GM18867 (cell line): ENCODE measurements at regions not wholly inside any gene's neighbourhood (a gene's known extent, or its start where the extent isn't known, plus 50 kb on each side); places are given as distances from the start of the nearest gene placed in this dataset.
A peak's percentile ranks its signal among the peaks of the same experiment; 100 is the strongest.

ENCODE experiments used
- ATAC-seq: cut with Tn5 transposase; IDR thresholded peaks from one replicate; pipeline ENCODE4 v1.9.1; 2021; ENCODE audit warnings: mild to moderate bottlenecking, moderate library complexity; ENCODE audit not compliant: unreplicated experiment

GRCh38 chr1:199264911-199265310 lies 626.1 kb downstream of the PTPRC start:
- ATAC-seq, result no peak

- no peak for ATAC-seq
Observed at GRCh38 chr1:199265319-199265718, 626.5 kb downstream of the PTPRC start.

GRCh38 chr1:199269241-199269640 lies 630.4 kb downstream of the PTPRC start:
- ATAC-seq, result no peak

- ATAC-seq, result no peak
Observed at GRCh38 chr1:199272139-199272544, 633.3 kb downstream of the PTPRC start.

GRCh38 chr1:199272628-199273086 lies 633.8 kb downstream of the PTPRC start:
- peak; percentile 74 for ATAC-seq

GRCh38 chr1:199273837-199274379 lies 635.1 kb downstream of the PTPRC start:
- no peak for ATAC-seq

GRCh38 chr1:199279067-199279466 lies 640.2 kb downstream of the PTPRC start:
- ATAC-seq, result no peak

GRCh38 chr1:199279872-199280645 lies 641.2 kb downstream of the PTPRC start:
- peak; percentile 55 for ATAC-seq

- ATAC-seq, result no peak
Observed at GRCh38 chr1:199282751-199283305, 644.0 kb downstream of the PTPRC start.

- ATAC-seq, result no peak
Observed at GRCh38 chr1:199283794-199284193, 645.0 kb downstream of the PTPRC start.

- no peak for ATAC-seq
Observed at GRCh38 chr1:199287206-199287605, 648.4 kb downstream of the PTPRC start.

- ATAC-seq, result no peak
Observed at GRCh38 chr1:199287647-199288046, 648.8 kb downstream of the PTPRC start.

GRCh38 chr1:199290186-199290585 lies 651.3 kb downstream of the PTPRC start:
- ATAC-seq, result no peak

- ATAC-seq, result no peak
Observed at GRCh38 chr1:199291022-199291740, 652.3 kb downstream of the PTPRC start.

- ATAC-seq, result no peak
Observed at GRCh38 chr1:199292896-199293295, 654.1 kb downstream of the PTPRC start.

GRCh38 chr1:199295107-199295506 lies 656.3 kb downstream of the PTPRC start:
- ATAC-seq, result no peak

- ATAC-seq, result no peak
Observed at GRCh38 chr1:199297174-199297573, 658.3 kb downstream of the PTPRC start.

GRCh38 chr1:199297887-199298286 lies 659.0 kb downstream of the PTPRC start:
- no peak for ATAC-seq

GRCh38 chr1:199298825-199299224 lies 660.0 kb downstream of the PTPRC start:
- ATAC-seq, result no peak

GRCh38 chr1:199301472-199302217 lies 662.8 kb downstream of the PTPRC start:
- ATAC-seq, result no peak

- ATAC-seq, result no peak
Observed at GRCh38 chr1:199302554-199302953, 663.7 kb downstream of the PTPRC start.
